C4-2B (cell line): ENCODE measurements at regions not wholly inside any gene's neighbourhood (a gene's known extent, or its start where the extent isn't known, plus 50 kb on each side); places are given as distances from the start of the nearest gene placed in this dataset.

Source experiments
- ZFX ChIP-seq: fragments of 450-650 bp; IDR thresholded peaks from 2 replicates; pipeline ENCODE4 v1.6.1; 2017
- TF ChIP-seq, protein P1 (sequence below): fragments of 450-650 bp; conservative IDR thresholded peaks from 2 replicates; pipeline ENCODE4 v1.5.1; 2017; ENCODE audit warnings: mild to moderate bottlenecking

DNA sequence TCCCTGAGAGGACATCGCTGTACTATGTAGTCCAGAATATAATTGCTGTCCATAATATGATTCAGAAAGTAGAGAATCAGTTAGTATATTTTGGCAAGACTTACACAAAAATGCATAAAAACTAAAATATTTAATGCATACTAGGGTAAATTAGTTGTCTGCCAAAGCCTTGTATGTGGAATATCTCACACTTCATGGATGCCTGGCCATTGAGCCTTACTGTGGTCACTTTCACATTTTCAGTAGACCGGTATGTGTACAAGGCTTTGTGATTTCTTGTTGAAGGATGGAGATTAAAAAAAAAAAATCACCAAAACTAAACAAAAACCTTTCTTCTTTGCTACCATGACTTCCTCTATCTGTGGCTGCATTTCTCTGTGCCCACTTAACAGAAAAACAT, 197.3 kb upstream of the DDHD1 start:
- TF ChIP-seq, protein P1, sequence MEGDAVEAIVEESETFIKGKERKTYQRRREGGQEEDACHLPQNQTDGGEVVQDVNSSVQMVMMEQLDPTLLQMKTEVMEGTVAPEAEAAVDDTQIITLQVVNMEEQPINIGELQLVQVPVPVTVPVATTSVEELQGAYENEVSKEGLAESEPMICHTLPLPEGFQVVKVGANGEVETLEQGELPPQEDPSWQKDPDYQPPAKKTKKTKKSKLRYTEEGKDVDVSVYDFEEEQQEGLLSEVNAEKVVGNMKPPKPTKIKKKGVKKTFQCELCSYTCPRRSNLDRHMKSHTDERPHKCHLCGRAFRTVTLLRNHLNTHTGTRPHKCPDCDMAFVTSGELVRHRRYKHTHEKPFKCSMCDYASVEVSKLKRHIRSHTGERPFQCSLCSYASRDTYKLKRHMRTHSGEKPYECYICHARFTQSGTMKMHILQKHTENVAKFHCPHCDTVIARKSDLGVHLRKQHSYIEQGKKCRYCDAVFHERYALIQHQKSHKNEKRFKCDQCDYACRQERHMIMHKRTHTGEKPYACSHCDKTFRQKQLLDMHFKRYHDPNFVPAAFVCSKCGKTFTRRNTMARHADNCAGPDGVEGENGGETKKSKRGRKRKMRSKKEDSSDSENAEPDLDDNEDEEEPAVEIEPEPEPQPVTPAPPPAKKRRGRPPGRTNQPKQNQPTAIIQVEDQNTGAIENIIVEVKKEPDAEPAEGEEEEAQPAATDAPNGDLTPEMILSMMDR = no peak
- no peak for TF ChIP-seq ZFX
